ENCODE measurements at regions not wholly inside any gene's neighbourhood (a gene's known extent, or its start where the extent isn't known, plus 50 kb on each side); places are given as distances from the start of the nearest gene placed in this dataset.

DNA sequence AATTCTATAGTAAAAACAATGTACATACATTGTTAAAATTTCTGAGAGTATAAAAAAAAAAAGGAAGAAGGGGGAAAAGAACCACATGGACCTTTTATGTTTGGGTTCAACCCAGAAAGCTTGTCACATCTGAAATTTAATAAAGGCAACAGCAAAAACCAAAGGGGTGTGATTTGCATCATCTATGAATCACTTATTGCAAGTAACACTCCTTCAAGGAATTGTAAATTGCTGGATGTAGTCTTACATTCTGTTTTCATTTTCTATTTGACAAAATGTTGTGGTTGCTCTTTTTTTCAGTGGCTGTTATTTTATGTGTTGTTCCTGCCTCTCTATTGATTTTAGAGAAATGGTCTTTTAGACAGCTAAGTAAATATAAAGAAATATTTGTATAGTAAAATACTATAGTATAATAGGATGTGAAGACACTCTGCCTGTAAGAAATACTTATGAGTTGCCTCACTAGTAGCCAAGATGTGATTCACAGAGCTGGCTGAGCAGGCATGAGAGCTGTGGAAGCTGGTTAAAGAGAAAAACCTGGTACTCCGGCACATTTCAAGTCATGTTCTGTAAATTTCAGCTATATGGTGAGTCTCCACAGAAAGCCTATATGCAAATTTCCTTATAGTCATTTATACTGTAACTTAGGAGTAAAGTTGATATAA is 131.1 kb upstream of the CNTLN start:
- TF ChIP-seq, protein P1, sequence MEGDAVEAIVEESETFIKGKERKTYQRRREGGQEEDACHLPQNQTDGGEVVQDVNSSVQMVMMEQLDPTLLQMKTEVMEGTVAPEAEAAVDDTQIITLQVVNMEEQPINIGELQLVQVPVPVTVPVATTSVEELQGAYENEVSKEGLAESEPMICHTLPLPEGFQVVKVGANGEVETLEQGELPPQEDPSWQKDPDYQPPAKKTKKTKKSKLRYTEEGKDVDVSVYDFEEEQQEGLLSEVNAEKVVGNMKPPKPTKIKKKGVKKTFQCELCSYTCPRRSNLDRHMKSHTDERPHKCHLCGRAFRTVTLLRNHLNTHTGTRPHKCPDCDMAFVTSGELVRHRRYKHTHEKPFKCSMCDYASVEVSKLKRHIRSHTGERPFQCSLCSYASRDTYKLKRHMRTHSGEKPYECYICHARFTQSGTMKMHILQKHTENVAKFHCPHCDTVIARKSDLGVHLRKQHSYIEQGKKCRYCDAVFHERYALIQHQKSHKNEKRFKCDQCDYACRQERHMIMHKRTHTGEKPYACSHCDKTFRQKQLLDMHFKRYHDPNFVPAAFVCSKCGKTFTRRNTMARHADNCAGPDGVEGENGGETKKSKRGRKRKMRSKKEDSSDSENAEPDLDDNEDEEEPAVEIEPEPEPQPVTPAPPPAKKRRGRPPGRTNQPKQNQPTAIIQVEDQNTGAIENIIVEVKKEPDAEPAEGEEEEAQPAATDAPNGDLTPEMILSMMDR (conservative IDR thresholded peaks at IDR 0.05; ENCODE audit: low read depth in 2 of 2): no peak
- no peak for TF ChIP-seq POLR2AphosphoS5 (IDR thresholded peaks at IDR 0.05; ENCODE audit: low read depth)
- no peak for TF ChIP-seq CREB1 (CRISPR knock-in tag; IDR thresholded peaks at IDR 0.05; ENCODE audit: low read depth)
- TF ChIP-seq EZH2 (IDR thresholded peaks at IDR 0.05; ENCODE audit: low read depth, unreplicated experiment): no peak
